H1 (cell line): ENCODE measurements at regions not wholly inside any gene's neighbourhood (a gene's known extent, or its start where the extent isn't known, plus 50 kb on each side); places are given as distances from the start of the nearest gene placed in this dataset.

ENCODE experiments used
- CTCF ChIA-PET: fragments of 300-600 bp; sonication (Branson Sonifier 250); formaldehyde crosslinking; loops from one replicate; lab custom pipeline; 2021; ENCODE audit not compliant: partially characterized antibody; lab: Charles Lee
- POLR2A ChIA-PET: fragments of 300-600 bp; sonication (Branson Sonifier 250); formaldehyde crosslinking; loops from one replicate; lab custom pipeline; 2021; ENCODE audit warnings: inconsistent platforms; ENCODE audit not compliant: partially characterized antibody; lab: Charles Lee
- DNase-seq, 2 experiments: peaks; one replicate each; pipeline versions ENCODE4 v3.0.0 to v3.0.0-alpha.2; 2010 to 2022; ENCODE audit warnings: low spot score in 2 of 2, low read depth in 1 of 2, mixed read lengths in 1 of 2
- FAIRE-seq: peaks from 2 replicates; lab custom pipeline; 2011; peaks lifted over from hg19 to GRCh38; lab: Jason Lieb, UNC
- H2AFZ ChIP-seq: 2 replicates; pipeline ENCODE4 v1.8.1; 2012; ENCODE audit warnings: low read length, inconsistent platforms
- H2AK5ac ChIP-seq: 2 replicates; pipeline ENCODE4 v1.6.1; 2013; ENCODE audit warnings: low read depth, low read length
- H2BK120ac ChIP-seq: replicated peaks from 2 replicates; pipeline ENCODE3; 2013; ENCODE audit warnings: low read depth, low read length, inconsistent platforms
- H2BK12ac ChIP-seq: 2 replicates; pipeline ENCODE4 v1.6.1; 2013; ENCODE audit warnings: low read depth, low read length
- H2BK15ac ChIP-seq: 2 replicates; pipeline ENCODE4 v1.6.1; 2013; ENCODE audit warnings: low read length
- H2BK20ac ChIP-seq: 2 replicates; pipeline ENCODE4 v1.6.1; 2013; ENCODE audit warnings: low read length
- H2BK5ac ChIP-seq: 2 replicates; pipeline ENCODE4 v1.6.1; 2013; ENCODE audit warnings: low read depth, low read length
- H3K14ac ChIP-seq: 2 replicates; pipeline ENCODE4 v1.6.1; 2013; ENCODE audit warnings: inconsistent platforms; ENCODE audit not compliant: insufficient read length
- H3K18ac ChIP-seq: 2 replicates; pipeline ENCODE4 v1.6.1; 2013; ENCODE audit warnings: low read length; ENCODE audit errors: extremely low read depth
- H3K23ac ChIP-seq: 2 replicates; pipeline ENCODE4 v1.6.1; 2013; ENCODE audit warnings: inconsistent platforms; ENCODE audit not compliant: insufficient read length
- H3K23me2 ChIP-seq: 2 replicates; pipeline ENCODE4 v1.6.1; 2013; ENCODE audit warnings: low read depth, low read length
- H3K27ac ChIP-seq: 2 replicates; pipeline ENCODE4 v1.6.1; 2011; ENCODE audit warnings: low read depth, low read length, inconsistent platforms
- H3K27me3 ChIP-seq, 4 experiments: replicated peaks in 1 of 4; 1 replicate in 1 of 4; 2 replicates in 3 of 4; pipeline versions ENCODE4 v1.6.1 to v1.8.1; 2011 to 2013; ENCODE audit warnings: low read length in 3 of 4, mild to moderate bottlenecking in 3 of 4, inconsistent platforms in 2 of 4, mixed read lengths in 2 of 4, moderate library complexity in 1 of 4; ENCODE audit not compliant: control insufficient read depth in 3 of 4, insufficient read depth in 3 of 4; ENCODE audit errors: extremely low read depth in 1 of 4
- H3K36me3 ChIP-seq, 4 experiments: 2 replicates each; pipeline versions ENCODE4 v1.6.1 to v1.8.1; 2011 to 2013; ENCODE audit warnings: mild to moderate bottlenecking in 4 of 4, low read length in 3 of 4, moderate library complexity in 2 of 4, control low read depth in 1 of 4, inconsistent platforms in 1 of 4; ENCODE audit not compliant: insufficient read depth in 4 of 4, control insufficient read depth in 2 of 4
- H3K4ac ChIP-seq: replicated peaks from 2 replicates; pipeline ENCODE3; 2013; ENCODE audit warnings: low read length, low read depth, mixed read lengths, inconsistent platforms; ENCODE audit not compliant: insufficient read length
- H3K4me1 ChIP-seq, 4 experiments: replicated peaks in 1 of 4; 1 replicate in 1 of 4; 2 replicates in 3 of 4; pipeline versions ENCODE4 v1.6.1 to v1.8.1; 2011 to 2013; ENCODE audit warnings: low read length in 3 of 4, inconsistent platforms in 2 of 4, mixed read lengths in 1 of 4; ENCODE audit not compliant: insufficient read depth in 4 of 4, control insufficient read depth in 3 of 4
- H3K4me2 ChIP-seq, 2 experiments: 2 replicates each; pipeline versions ENCODE4 v1.6.1 to v1.8.1; 2011 to 2013; ENCODE audit warnings: low read depth in 2 of 2, low read length in 2 of 2, control low read depth in 1 of 2, inconsistent platforms in 1 of 2, mild to moderate bottlenecking in 1 of 2; ENCODE audit not compliant: insufficient read depth in 1 of 2
- H3K4me3 ChIP-seq, 4 experiments: fragments of 200-600, 300-600 bp in 1 of 4; sonication (generic), shearing (Covaris generic), sonication (Bioruptor Twin) in 1 of 4; 2 replicates each; pipeline versions ENCODE4 v1.5.1 to v1.8.1; 2011 to 2016; ENCODE audit warnings: low read length in 4 of 4, low read depth in 3 of 4, control low read depth in 2 of 4, inconsistent platforms in 2 of 4, mild to moderate bottlenecking in 2 of 4, mixed read lengths in 1 of 4, moderate library complexity in 1 of 4; ENCODE audit not compliant: insufficient read depth in 2 of 4; ENCODE audit errors: extremely low read depth in 1 of 4
- H3K56ac ChIP-seq: replicated peaks from 2 replicates; pipeline ENCODE3; 2013; ENCODE audit warnings: low read depth, mild to moderate bottlenecking, mixed read lengths, low read length, inconsistent platforms; ENCODE audit not compliant: insufficient read length
- H3K79me1 ChIP-seq: 2 replicates; pipeline ENCODE4 v1.6.1; 2013; ENCODE audit warnings: low read depth, low read length, control low read depth
- H3K79me2 ChIP-seq, 2 experiments: 2 replicates each; pipeline versions ENCODE4 v1.6.1 to v1.8.1; 2012 to 2013; ENCODE audit warnings: low read length in 2 of 2, mild to moderate bottlenecking in 2 of 2, inconsistent platforms in 1 of 2; ENCODE audit not compliant: insufficient read depth in 2 of 2, control insufficient read depth in 1 of 2
- H3K9ac ChIP-seq, 4 experiments: replicated peaks in 1 of 4; 1 replicate in 1 of 4; 2 replicates in 3 of 4; pipeline versions ENCODE4 v1.6.1 to v1.8.1; 2011 to 2013; ENCODE audit warnings: low read depth in 3 of 4, low read length in 3 of 4, control low read depth in 2 of 4, mild to moderate bottlenecking in 2 of 4, moderate library complexity in 2 of 4, inconsistent platforms in 1 of 4; ENCODE audit errors: extremely low read depth in 1 of 4
- H3K9me3 ChIP-seq, 2 experiments: 2 replicates each; pipeline versions ENCODE4 v1.6.1 to v1.8.1; 2012 to 2013; ENCODE audit warnings: mild to moderate bottlenecking in 2 of 2, moderate library complexity in 2 of 2, control low read depth in 1 of 2, inconsistent platforms in 1 of 2, low read depth in 1 of 2, low read length in 1 of 2, mixed read lengths in 1 of 2; ENCODE audit not compliant: insufficient read depth in 2 of 2
- H4K20me1 ChIP-seq, 2 experiments: replicated peaks in 1 of 2; 2 replicates each; pipeline versions ENCODE3 to v1.8.1; 2011 to 2013; ENCODE audit warnings: inconsistent platforms in 2 of 2, low read length in 2 of 2, mild to moderate bottlenecking in 1 of 2; ENCODE audit not compliant: insufficient read depth in 2 of 2, control insufficient read depth in 1 of 2
- H4K5ac ChIP-seq: 2 replicates; pipeline ENCODE4 v1.6.1; 2013; ENCODE audit warnings: low read length, low read depth, mixed read lengths, inconsistent platforms; ENCODE audit not compliant: insufficient read length
- H4K8ac ChIP-seq: 2 replicates; pipeline ENCODE4 v1.8.0; 2013; ENCODE audit warnings: mild to moderate bottlenecking, moderate library complexity, low read length, inconsistent platforms; ENCODE audit not compliant: insufficient read depth; ENCODE audit errors: extremely low read depth
- H4K91ac ChIP-seq: replicated peaks from 2 replicates; pipeline ENCODE3; 2013; ENCODE audit warnings: low read length, mixed read lengths, inconsistent platforms; ENCODE audit not compliant: insufficient read length
- CREB1 ChIP-seq: IDR thresholded peaks from 2 replicates; pipeline ENCODE4 v1.6.1; 2012; ENCODE audit warnings: inconsistent platforms
- EGR1 ChIP-seq: IDR thresholded peaks from 2 replicates; pipeline ENCODE4 v1.6.1; 2011; ENCODE audit warnings: low read depth, low read length, borderline replicate concordance
- KDM4A ChIP-seq: IDR thresholded peaks from one replicate; pipeline ENCODE4 v1.7.1; 2012; ENCODE audit warnings: low read depth, mild to moderate bottlenecking, moderate library complexity, low read length, inconsistent platforms; ENCODE audit not compliant: severe bottlenecking
- POU5F1 ChIP-seq: IDR thresholded peaks from 2 replicates; pipeline ENCODE4 v1.6.1; 2011; ENCODE audit warnings: low read depth, mild to moderate bottlenecking, low read length, moderate library complexity
- SP1 ChIP-seq: IDR thresholded peaks from 2 replicates; pipeline ENCODE4 v1.6.1; 2011; ENCODE audit warnings: low read depth, low read length
- SUZ12 ChIP-seq: fragments of 200-600 bp; sonication (generic); IDR thresholded peaks from 2 replicates; pipeline ENCODE4 v1.6.1; 2012; ENCODE audit warnings: mild to moderate bottlenecking, inconsistent platforms, low read length, moderate library complexity, mixed read lengths
- WGBS, 2 experiments: shearing (Covaris generic) in 1 of 2; methylation state at CpG; one replicate each; pipeline versions ENCODE4 v1.1.6 to v1.1.7; 2013 to 2015; ENCODE audit warnings: low lambda C conversion rate in 2 of 2, mixed read lengths in 2 of 2, inconsistent platforms in 1 of 2, low coverage in 1 of 2, missing lambda C conversion rate in 1 of 2; ENCODE audit not compliant: insufficient replicate concordance in 2 of 2, insufficient coverage in 1 of 2, insufficient read length in 1 of 2; ENCODE audit errors: extremely low coverage in 1 of 2, missing lambda C conversion rate in 1 of 2; 5-methylcytosine and 5-hydroxymethylcytosine counted together

GRCh38 chr11:20227631-20228030 is 67.4 kb upstream of the DBX1 start:
- ChIA-PET POLR2A (no interaction called here), CTCF (no interaction called here)
- Histone ChIP-seq H3K9ac (no peak overlapping the region), H2AFZ (no peak overlapping the region), H2BK12ac (no peak overlapping the region), H4K91ac (no peak overlapping the region), H3K9me3 (no peaks in the 10 kb centered on the region), H3K23me2 (no peaks in the 10 kb centered on the region), H3K23ac (no peak overlapping the region), H2BK15ac (no peak overlapping the region), H3K4me2 (no peak overlapping the region), H3K79me2 (no peaks in the 10 kb centered on the region), H3K4ac (no peak overlapping the region), H3K56ac (no peak overlapping the region), H3K18ac (no peak overlapping the region), H2AK5ac (no peak overlapping the region), H2BK20ac (no peak overlapping the region), H2BK120ac (no peak overlapping the region), H2BK5ac (no peak overlapping the region), H3K36me3 (no peaks in the 10 kb centered on the region), H4K5ac (no peak overlapping the region), H4K8ac (no peak overlapping the region), H3K14ac (no peak overlapping the region), H3K4me3 (no peak overlapping the region), H3K79me1 (no peaks in the 10 kb centered on the region), H3K27ac (no peak overlapping the region), H3K27me3 (peaks cover 0 to 4% (median under 1%) of the 10 kb centered on the region in 4 experiments; a peak in 2 of 7 replicates), H4K20me1 (no peaks in the 10 kb centered on the region), H3K4me1 (no peaks in the 10 kb centered on the region)
- 97% methylated on average over 1 of the region's 1 CpG; no CpG with 5 or more reads in 1 of the 2 experiments for WGBS, 2 experiments
- DNase-seq (no peak), FAIRE-seq (no peak)
- TF ChIP-seq EGR1 (no peak), SP1 (no peak), KDM4A (no peak), POU5F1 (no peak), SUZ12 (no peak), CREB1 (no peak)
